Right lobe of liver (tissue), 6 donors: ENCODE measurements at regions not wholly inside any gene's neighbourhood (a gene's known extent, or its start where the extent isn't known, plus 50 kb on each side); places are given as distances from the start of the nearest gene placed in this dataset.

Experiments
- ATAC-seq, 4 donors: fragments of 200-7000 bp; cut with Tn5 transposase; one replicate each; pipeline ENCODE4 v1.9.1; 2020; ENCODE audit warnings: mild to moderate bottlenecking in 4 of 4, moderate library complexity in 4 of 4
- DNase-seq, 3 donors: peaks; one replicate each; pipeline ENCODE4 v3.0.0-alpha.2; 2020
- H3K27ac ChIP-seq, 3 donors: fragments of 200-600 bp; one replicate each; pipeline ENCODE4 v1.8.0; 2022
- H3K27me3 ChIP-seq, 2 donors: fragments of 200-600 bp; one replicate each; pipeline ENCODE4 v1.8.0; 2022
- H3K36me3 ChIP-seq, 4 donors: fragments of 200-600 bp; sonication (generic) in 1 of 4; one replicate each; pipeline versions ENCODE4 v1.5.1 to v1.8.0; 2017 to 2022; ENCODE audit warnings: control low read depth in 1 of 4
- H3K4me1 ChIP-seq, 4 donors: fragments of 200-600 bp; sonication (generic) in 1 of 4; one replicate each; pipeline versions ENCODE4 v1.5.1 to v1.8.0; 2017 to 2022; ENCODE audit warnings: control low read depth in 1 of 4
- H3K4me3 ChIP-seq, 3 donors: fragments of 200-600 bp; one replicate each; pipeline ENCODE4 v1.8.0; 2022
- H3K9me3 ChIP-seq, 4 donors: fragments of 200-600 bp; sonication (generic) in 1 of 4; one replicate each; pipeline versions ENCODE4 v1.5.1 to v1.8.0; 2017 to 2022; ENCODE audit warnings: control low read depth in 1 of 4
- CTCF ChIP-seq, 4 donors: fragments of 200-600 bp in 3 of 4; fragments of 450-650 bp in 1 of 4; IDR thresholded peaks; one replicate each; pipeline versions ENCODE4 v1.5.1 to v1.8.0; 2016 to 2022; ENCODE audit warnings: antibody characterized with exemption in 4 of 4, mild to moderate bottlenecking in 2 of 4
- POLR2A ChIP-seq: fragments of 450-650 bp; IDR thresholded peaks from one replicate; pipeline ENCODE4 v1.6.1; 2017; ENCODE audit warnings: antibody characterized with exemption, mild to moderate bottlenecking
- WGBS: methylation state at CpG from one replicate; pipeline ENCODE4 v1.1.6; 2018; ENCODE audit warnings: low coverage, low lambda C conversion rate; ENCODE audit not compliant: insufficient coverage; ENCODE audit errors: missing lambda C conversion rate; 5-methylcytosine and 5-hydroxymethylcytosine counted together
- intact Hi-C, 2 donors: fragments of 100-400 bp; cut with DNase I; formaldehyde crosslinking; loops; one replicate each; pipeline versions ENCODE4 v1.11.2 to v1.14.1; 2022
- donor health status: DM: no; HTN: yes; CAD: no.
- donor health status: DM: no; HTN: no; CAD: no.
- donor health status: DM: no; HTN: no; CAD: no.
- donor health status: DM: no; HTN: yes; CAD: no.
- donor health status: DM: no; HTN: yes; CAD: no.

- Histone ChIP-seq H3K9me3 (no peaks in the 10 kb centered on the region), H3K27me3 (no peaks in the 10 kb centered on the region), H3K4me1 (no peaks in the 10 kb centered on the region), H3K27ac (no peak overlapping the region), H3K36me3 (no peaks in the 10 kb centered on the region), H3K4me3 (no peak overlapping the region)
- DNase-seq (no peak), ATAC-seq (no peak)
- TF ChIP-seq POLR2A (no peak), CTCF (IDR thresholded peaks at IDR 0.05) (no peak)
- intact Hi-C loops, result no loop called here
- WGBS, result 47% methylated on average over 1 of the region's 1 CpG
These were observed 107.0 kb upstream of the OGFRL1 start for GRCh38 chr6:71181565-71181964.

GRCh38 chr6:71187141-71187540 is 101.5 kb upstream of the OGFRL1 start:
- 26% methylated on average over 3 of the region's 3 CpGs for WGBS
- peak in 1 of 4 donors; percentile 33 for ATAC-seq
- TF ChIP-seq POLR2A (no peak), CTCF (IDR thresholded peaks at IDR 0.05) (no peak)

GRCh38 chr6:71190809-71191208 is 97.8 kb upstream of the OGFRL1 start:
- ATAC-seq (no peak), DNase-seq (no peak)
- H3K4me1 ChIP-seq, result no peaks in the 10 kb centered on the region
- H3K27me3 ChIP-seq, result no peaks in the 10 kb centered on the region
- no peaks in the 10 kb centered on the region for H3K9me3 ChIP-seq
- no peak for TF ChIP-seq POLR2A
- peak; percentile 21 to 42 (median 29) for TF ChIP-seq CTCF (IDR thresholded peaks at IDR 0.05)
- H3K4me3 ChIP-seq, result no peak overlapping the region
- intact Hi-C loops, result no loop called here
- WGBS, result 0% methylated on average over 3 of the region's 3 CpGs
- no peaks in the 10 kb centered on the region for H3K36me3 ChIP-seq
- H3K27ac ChIP-seq, result no peak overlapping the region

More at GRCh38 chr6:71187141-71187540, 101.5 kb upstream of the OGFRL1 start:
- DNase-seq, result no peak
- Histone ChIP-seq H3K4me3 (no peak overlapping the region), H3K27ac (no peak overlapping the region), H3K4me1 (no peaks in the 10 kb centered on the region), H3K9me3 (no peaks in the 10 kb centered on the region), H3K36me3 (no peaks in the 10 kb centered on the region), H3K27me3 (no peaks in the 10 kb centered on the region)
- intact Hi-C loops, result no loop called here

- Histone ChIP-seq H3K4me1 (no peaks in the 10 kb centered on the region), H3K36me3 (no peaks in the 10 kb centered on the region), H3K27me3 (no peaks in the 10 kb centered on the region), H3K4me3 (no peak overlapping the region), H3K9me3 (no peaks in the 10 kb centered on the region), H3K27ac (no peak overlapping the region)
- DNase-seq (no peak), ATAC-seq (no peak)
- intact Hi-C loops, result no loop called here
- TF ChIP-seq CTCF (IDR thresholded peaks at IDR 0.05) (no peak), POLR2A (no peak)
- 69% methylated on average over 1 of the region's 1 CpG for WGBS
These were observed 93.9 kb upstream of the OGFRL1 start for GRCh38 chr6:71194724-71195123.

- DNase-seq, result no peak
- H3K27me3 ChIP-seq, result no peaks in the 10 kb centered on the region
- H3K4me1 ChIP-seq, result no peaks in the 10 kb centered on the region
- 62% methylated on average over 7 of the region's 7 CpGs for WGBS
- no peak for TF ChIP-seq CTCF (IDR thresholded peaks at IDR 0.05)
- TF ChIP-seq POLR2A, result no peak
- no peaks in the 10 kb centered on the region for H3K36me3 ChIP-seq
- intact Hi-C loops, result no loop called here
- no peak overlapping the region for H3K4me3 ChIP-seq
- no peak for ATAC-seq
- H3K9me3 ChIP-seq, result no peaks in the 10 kb centered on the region
- no peak overlapping the region for H3K27ac ChIP-seq
These were observed 91.3 kb upstream of the OGFRL1 start for GRCh38 chr6:71197267-71197666.
